Breast epithelium (tissue), 4 donors: ENCODE measurements at regions not wholly inside any gene's neighbourhood (a gene's known extent, or its start where the extent isn't known, plus 50 kb on each side); places are given as distances from the start of the nearest gene placed in this dataset.
"Not testable (repeated sequence)": the region's sequence is repeated elsewhere in the genome, so short reads cannot be mapped to it uniquely, and the experiment has no call there.

Source experiments
- DNase-seq, 2 donors: peaks; one replicate each; pipeline ENCODE4 v3.0.0-alpha.2; 2019; ENCODE audit warnings: low spot score in 2 of 2
- H3K27ac ChIP-seq, 2 donors: fragments of 200-600 bp; sonication (generic) in 1 of 2; one replicate each; pipeline ENCODE4 v1.5.1; 2016 to 2019; ENCODE audit warnings: mild to moderate bottlenecking in 1 of 2
- H3K27me3 ChIP-seq, 2 donors: fragments of 200-600 bp; sonication (generic) in 1 of 2; one replicate each; pipeline versions ENCODE4 v1.5.1 to v1.6.0; 2017 to 2019; ENCODE audit warnings: control low read depth in 1 of 2, mild to moderate bottlenecking in 1 of 2
- H3K36me3 ChIP-seq: fragments of 200-600 bp; one replicate; pipeline ENCODE4 v1.5.1; 2019
- H3K4me1 ChIP-seq, 2 donors: fragments of 200-600 bp; sonication (generic); one replicate each; pipeline ENCODE4 v1.5.1; 2016 to 2019; ENCODE audit warnings: control low read depth in 1 of 2
- H3K4me3 ChIP-seq, 3 donors: fragments of 200-600 bp; sonication (generic); 1 replicate in 2 of 3; 2 replicates in 1 of 3; pipeline ENCODE4 v1.5.1; 2016 to 2019; ENCODE audit warnings: mild to moderate bottlenecking in 3 of 3, moderate library complexity in 2 of 3
- H3K9me3 ChIP-seq, 2 donors: fragments of 200-600 bp; sonication (generic) in 1 of 2; one replicate each; pipeline ENCODE4 v1.5.1; 2016 to 2019; ENCODE audit warnings: control low read depth in 1 of 2
- CTCF ChIP-seq, 3 donors: fragments of 450-650 bp; IDR thresholded peaks; one replicate each; pipeline ENCODE4 v1.5.1; 2016 to 2017; ENCODE audit warnings: antibody characterized with exemption in 3 of 3, mild to moderate bottlenecking in 3 of 3, moderate library complexity in 3 of 3
- POLR2A ChIP-seq: fragments of 450-650 bp; IDR thresholded peaks from one replicate; pipeline ENCODE4 v1.6.1; 2016; ENCODE audit warnings: antibody characterized with exemption, mild to moderate bottlenecking, moderate library complexity
- POLR2AphosphoS5 ChIP-seq, 3 donors: sonication (generic); formaldehyde crosslinking; IDR thresholded peaks; one replicate each; pipeline ENCODE4 v1.6.1; 2017; ENCODE audit warnings: antibody characterized with exemption in 3 of 3
- intact Hi-C: fragments of 100-400 bp; cut with DNase I; formaldehyde crosslinking; loops from one replicate; pipeline ENCODE4 v1.15.1; 2023; ENCODE audit warnings: low total_unique reads

GRCh38 chr2:186382932-186383331 lies 103.1 kb upstream of the ZC3H15 start:
- DNase-seq = no peak
- H3K27me3 ChIP-seq = no peaks in the 10 kb centered on the region
- H3K27ac ChIP-seq = no peak overlapping the region
- intact Hi-C loops = no loop called here
- TF ChIP-seq POLR2A = no peak
- TF ChIP-seq POLR2AphosphoS5 (IDR thresholded peaks at IDR 0.05) = no peak
- no peak for TF ChIP-seq CTCF (IDR thresholded peaks at IDR 0.05)
- peaks cover 10 to 20% of the 10 kb centered on the region in 2 donors for H3K9me3 ChIP-seq
- no peaks in the 10 kb centered on the region for H3K4me1 ChIP-seq
- no peaks in the 10 kb centered on the region for H3K36me3 ChIP-seq
- no peak overlapping the region for H3K4me3 ChIP-seq

- no peak overlapping the region for H3K27ac ChIP-seq
- no peak for DNase-seq
- intact Hi-C loops = no loop called here
- TF ChIP-seq POLR2AphosphoS5 (IDR thresholded peaks at IDR 0.05) = no peak
- no peak for TF ChIP-seq CTCF (IDR thresholded peaks at IDR 0.05)
- no peak for TF ChIP-seq POLR2A
- no peak overlapping the region for H3K4me3 ChIP-seq
- no peaks in the 10 kb centered on the region for H3K27me3 ChIP-seq
- no peaks in the 10 kb centered on the region for H3K36me3 ChIP-seq
- peaks cover 10 to 20% of the 10 kb centered on the region in 2 donors for H3K9me3 ChIP-seq
- H3K4me1 ChIP-seq = no peaks in the 10 kb centered on the region
Observed at GRCh38 chr2:186384226-186384625, 101.8 kb upstream of the ZC3H15 start.

DNA sequence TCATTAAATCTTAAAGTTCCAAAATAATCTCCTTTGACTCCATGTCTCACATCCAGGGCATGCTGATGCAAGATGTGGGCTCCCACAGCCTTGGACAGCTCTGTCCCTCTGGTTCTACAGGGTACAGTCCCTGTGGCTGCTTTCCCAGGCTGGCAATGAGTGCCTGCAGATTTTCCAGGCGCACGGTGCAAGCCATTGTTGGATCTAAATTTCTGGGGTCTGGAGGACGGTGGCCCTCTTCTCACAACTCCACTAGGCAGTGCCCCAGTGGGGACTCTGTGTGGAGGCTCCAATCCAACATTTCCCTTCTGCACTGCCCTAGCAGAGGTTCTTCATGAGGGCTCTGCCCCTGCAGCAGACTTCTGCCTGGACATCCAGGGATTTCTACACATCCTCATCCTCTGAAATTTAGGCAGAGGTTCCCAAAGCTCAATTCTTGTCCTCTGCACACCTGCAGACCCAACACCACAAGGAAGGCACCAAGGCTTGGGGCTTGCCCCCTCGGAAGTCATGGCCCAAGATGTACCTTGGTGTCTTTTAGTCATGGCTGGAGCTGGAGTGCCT lies 100.3 kb upstream of the ZC3H15 start:
- DNase-seq, H3K4me1 ChIP-seq, H3K27ac ChIP-seq, intact Hi-C loops, H3K27me3 ChIP-seq, H3K4me3 ChIP-seq, H3K36me3 ChIP-seq: not testable (repeated sequence)
- peaks cover 10 to 24% of the 10 kb centered on the region in 2 donors for H3K9me3 ChIP-seq

DNA sequence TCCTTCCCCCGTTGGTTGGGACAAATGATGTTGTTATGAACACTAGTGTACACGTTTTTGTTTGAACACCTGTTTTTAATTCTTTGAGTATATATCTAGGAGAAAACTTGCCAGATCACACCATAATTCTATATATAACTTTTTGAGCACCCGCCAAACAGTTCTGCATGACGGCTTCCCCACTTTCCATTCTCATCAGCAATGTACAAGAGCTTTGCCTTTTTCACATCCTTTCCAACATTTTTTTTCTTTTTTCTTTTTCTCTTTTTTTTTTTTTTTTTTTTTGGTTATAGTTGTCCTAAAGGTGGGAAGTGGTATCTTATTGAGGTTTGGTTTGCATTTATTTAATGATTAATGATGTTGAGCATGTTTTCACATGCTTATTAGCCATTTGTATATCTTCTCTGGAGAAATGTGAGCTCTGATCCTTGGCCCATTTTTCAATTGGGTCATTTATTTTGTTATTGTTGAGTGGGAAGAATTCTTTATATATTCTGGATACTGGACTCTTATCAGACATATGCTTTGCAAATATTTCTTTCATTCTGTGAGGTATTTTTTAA lies 86.9 kb upstream of the ZC3H15 start:
- DNase-seq = no peak
- Histone ChIP-seq H3K27ac (no peak overlapping the region), H3K36me3 (no peaks in the 10 kb centered on the region), H3K4me3 (no peak overlapping the region), H3K4me1 (no peaks in the 10 kb centered on the region), H3K9me3 (peaks cover 0 to 4% of the 10 kb centered on the region in 2 donors), H3K27me3 (no peaks in the 10 kb centered on the region)
- intact Hi-C loops = no loop called here
- TF ChIP-seq POLR2AphosphoS5 (IDR thresholded peaks at IDR 0.05) = no peak
- no peak for TF ChIP-seq POLR2A
- no peak for TF ChIP-seq CTCF (IDR thresholded peaks at IDR 0.05)

GRCh38 chr2:186405842-186406241 lies 80.2 kb upstream of the ZC3H15 start:
- H3K27ac ChIP-seq = no peak overlapping the region
- H3K9me3 ChIP-seq = no peaks in the 10 kb centered on the region
- H3K4me1 ChIP-seq = no peaks in the 10 kb centered on the region
- intact Hi-C loops = no loop called here
- no peaks in the 10 kb centered on the region for H3K36me3 ChIP-seq
- H3K27me3 ChIP-seq = no peaks in the 10 kb centered on the region
- no peak for TF ChIP-seq CTCF (IDR thresholded peaks at IDR 0.05)
- no peak overlapping the region for H3K4me3 ChIP-seq
- no peak for DNase-seq

- no peak overlapping the region for H3K27ac ChIP-seq
- H3K9me3 ChIP-seq = no peaks in the 10 kb centered on the region
- H3K27me3 ChIP-seq = no peaks in the 10 kb centered on the region
- no peaks in the 10 kb centered on the region for H3K36me3 ChIP-seq
- no peak overlapping the region for H3K4me3 ChIP-seq
- no peaks in the 10 kb centered on the region for H3K4me1 ChIP-seq
- DNase-seq = no peak
- TF ChIP-seq POLR2AphosphoS5 (IDR thresholded peaks at IDR 0.05) (no peak), CTCF (IDR thresholded peaks at IDR 0.05) (no peak), POLR2A (no peak)
- intact Hi-C loops = no loop called here
Observed at GRCh38 chr2:186407611-186408010, 78.4 kb upstream of the ZC3H15 start.
